ENCODE measurements at regions not wholly inside any gene's neighbourhood (a gene's known extent, or its start where the extent isn't known, plus 50 kb on each side); places are given as distances from the start of the nearest gene placed in this dataset.

DNA sequence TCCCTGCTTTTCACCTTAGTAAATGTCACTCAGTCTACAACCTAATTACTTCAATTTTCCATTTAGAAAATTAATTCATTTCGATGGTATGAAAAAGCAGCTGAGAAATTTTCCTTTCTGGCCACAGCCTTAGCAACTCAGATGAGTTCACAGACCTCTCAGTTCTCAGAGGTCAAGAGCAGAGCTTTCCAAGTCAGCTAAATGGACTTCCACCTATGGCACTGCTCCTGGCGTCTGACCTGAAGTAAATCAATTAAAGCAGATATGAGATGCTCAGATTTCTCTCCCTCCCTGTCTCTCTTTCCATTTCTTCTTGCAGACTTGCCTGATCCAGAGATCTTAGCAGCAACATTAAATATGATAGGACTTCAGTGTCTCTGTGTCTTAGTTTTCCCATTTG lies 412.6 kb downstream of the QKI start:
- TF ChIP-seq POLR2AphosphoS5 (IDR thresholded peaks at IDR 0.05; ENCODE audit: borderline replicate concordance, low read depth, low read length) (no peak), EZH2 (IDR thresholded peaks at IDR 0.05) (no peak), FOXP2 (optimal IDR thresholded peaks at IDR 0.05; ENCODE audit: control extremely low read depth, extremely low read length, insufficient read depth) (no peak)
